ENCODE measurements at regions not wholly inside any gene's neighbourhood (a gene's known extent, or its start where the extent isn't known, plus 50 kb on each side); places are given as distances from the start of the nearest gene placed in this dataset.

- TF ChIP-seq CTCF (IDR thresholded peaks at IDR 0.05; ENCODE audit: low read length) (no peak), EZH2 (IDR thresholded peaks at IDR 0.05; ENCODE audit: borderline replicate concordance, low read length) (no peak)
Measured at GRCh38 chr18:40882468-40882867, 1072.6 kb upstream of the PIK3C3 start.
